H9 (cell line): ENCODE measurements at regions not wholly inside any gene's neighbourhood (a gene's known extent, or its start where the extent isn't known, plus 50 kb on each side); places are given as distances from the start of the nearest gene placed in this dataset.

Source experiments
- DNase-seq: peaks from one replicate; pipeline ENCODE4 v3.0.0-alpha.2; 2017
- H2AFZ ChIP-seq: one replicate; pipeline ENCODE4 v1.6.1; 2013; ENCODE audit warnings: mild to moderate bottlenecking, low read length, control low read depth, moderate library complexity
- H2AK5ac ChIP-seq: 2 replicates; pipeline ENCODE4 v1.6.1; 2013; ENCODE audit warnings: low read length, control low read depth, mixed read lengths; ENCODE audit not compliant: insufficient read length
- H2BK120ac ChIP-seq: one replicate; pipeline ENCODE4 v1.6.1; 2013; ENCODE audit warnings: low read depth, mild to moderate bottlenecking, low read length, control low read depth, inconsistent platforms; ENCODE audit not compliant: poor library complexity, severe bottlenecking
- H2BK12ac ChIP-seq: 2 replicates; pipeline ENCODE4 v1.6.1; 2013; ENCODE audit warnings: low read length, control low read depth, mixed read lengths, low read depth; ENCODE audit not compliant: insufficient read length
- H2BK15ac ChIP-seq: 2 replicates; pipeline ENCODE4 v1.6.1; 2013; ENCODE audit warnings: low read depth, low read length, control low read depth
- H2BK20ac ChIP-seq: one replicate; pipeline ENCODE4 v1.6.1; 2013; ENCODE audit warnings: low read depth, mild to moderate bottlenecking, low read length, control low read depth, inconsistent platforms; ENCODE audit not compliant: poor library complexity, severe bottlenecking
- H2BK5ac ChIP-seq: 2 replicates; pipeline ENCODE4 v1.6.1; 2013; ENCODE audit warnings: low read length, control low read depth, mixed read lengths; ENCODE audit not compliant: insufficient read length
- H3K14ac ChIP-seq: 2 replicates; pipeline ENCODE4 v1.6.1; 2013; ENCODE audit warnings: low read length, control low read depth; ENCODE audit not compliant: insufficient read depth
- H3K18ac ChIP-seq: 2 replicates; pipeline ENCODE4 v1.6.1; 2013; ENCODE audit warnings: low read depth, mild to moderate bottlenecking, mixed read lengths, low read length, control low read depth; ENCODE audit not compliant: insufficient read length
- H3K23ac ChIP-seq: 2 replicates; pipeline ENCODE4 v1.6.1; 2013; ENCODE audit warnings: low read length, control low read depth, mixed read lengths, low read depth; ENCODE audit not compliant: insufficient read length
- H3K23me2 ChIP-seq: 2 replicates; pipeline ENCODE4 v1.6.1; 2013; ENCODE audit warnings: low read depth, mild to moderate bottlenecking, mixed read lengths, low read length, control low read depth; ENCODE audit not compliant: insufficient read length, poor library complexity, severe bottlenecking
- H3K27ac ChIP-seq: 2 replicates; pipeline ENCODE4 v1.5.1; 2013; ENCODE audit warnings: low read length, control low read depth, mixed read lengths, low read depth; ENCODE audit not compliant: insufficient read length
- H3K27me3 ChIP-seq: 2 replicates; pipeline ENCODE4 v1.6.1; 2013; ENCODE audit warnings: low read length, control low read depth, inconsistent platforms; ENCODE audit not compliant: insufficient read depth
- H3K4ac ChIP-seq: 2 replicates; pipeline ENCODE4 v1.6.1; 2013; ENCODE audit warnings: low read depth, mild to moderate bottlenecking, control low read depth, inconsistent platforms, low read length, moderate library complexity
- H3K4me1 ChIP-seq: 2 replicates; pipeline ENCODE4 v1.6.1; 2013; ENCODE audit warnings: low read length, control low read depth, inconsistent platforms; ENCODE audit not compliant: insufficient read depth
- H3K4me2 ChIP-seq: 2 replicates; pipeline ENCODE4 v1.6.1; 2013; ENCODE audit warnings: low read length, control low read depth, mixed read lengths; ENCODE audit not compliant: insufficient read length, insufficient read depth
- H3K56ac ChIP-seq: 2 replicates; pipeline ENCODE4 v1.6.1; 2013; ENCODE audit warnings: low read depth, mild to moderate bottlenecking, mixed read lengths, low read length, control low read depth; ENCODE audit not compliant: insufficient read length
- H3K79me1 ChIP-seq: 2 replicates; pipeline ENCODE4 v1.6.1; 2013; ENCODE audit warnings: low read depth, mild to moderate bottlenecking, moderate library complexity, low read length, control low read depth, inconsistent platforms; ENCODE audit not compliant: insufficient read depth, poor library complexity, severe bottlenecking
- H3K79me2 ChIP-seq: 2 replicates; pipeline ENCODE4 v1.6.1; 2013; ENCODE audit warnings: low read length, control low read depth, inconsistent platforms; ENCODE audit not compliant: insufficient read depth
- H3K9ac ChIP-seq: 2 replicates; pipeline ENCODE4 v1.6.1; 2013; ENCODE audit warnings: low read length, control low read depth, mixed read lengths; ENCODE audit not compliant: insufficient read length; ENCODE audit errors: extremely low read depth
- H3K9me3 ChIP-seq: one replicate; pipeline ENCODE4 v1.6.1; 2013; ENCODE audit warnings: low read depth, low read length, inconsistent platforms; ENCODE audit not compliant: control insufficient read depth
- H3T11ph ChIP-seq: one replicate; pipeline ENCODE4 v1.6.1; 2013; ENCODE audit warnings: mild to moderate bottlenecking, low read length, control low read depth, inconsistent platforms
- H4K20me1 ChIP-seq: one replicate; pipeline ENCODE4 v1.6.1; 2013; ENCODE audit not compliant: control insufficient read depth, insufficient read length, insufficient read depth
- H4K5ac ChIP-seq: 2 replicates; pipeline ENCODE4 v1.6.1; 2013; ENCODE audit warnings: low read depth, mild to moderate bottlenecking, mixed read lengths, low read length, control low read depth; ENCODE audit not compliant: insufficient read length
- H4K8ac ChIP-seq: replicated peaks from 2 replicates; pipeline ENCODE4 v1.6.1; 2013; ENCODE audit warnings: low read length, control low read depth, mixed read lengths, low read depth; ENCODE audit not compliant: insufficient read length
- H4K91ac ChIP-seq: 2 replicates; pipeline ENCODE4 v1.6.1; 2013; ENCODE audit warnings: low read depth, mild to moderate bottlenecking, moderate library complexity, mixed read lengths, low read length, control low read depth; ENCODE audit not compliant: insufficient read length
- H3K27ac Mint-ChIP-seq, 3 experiments: 2 replicates in 2 of 3; 3 replicates in 1 of 3; pipeline ENCODE4 v1.8.0; 2020 to 2021; ENCODE audit warnings: mixed read lengths in 3 of 3, mild to moderate bottlenecking in 1 of 3, moderate library complexity in 1 of 3
- H3K27me3 Mint-ChIP-seq: 2 replicates; pipeline ENCODE4 v1.8.0; 2021; ENCODE audit warnings: low read depth, mild to moderate bottlenecking, moderate library complexity, mixed read lengths
- H3K36me3 Mint-ChIP-seq, 3 experiments: 2 replicates in 2 of 3; 3 replicates in 1 of 3; pipeline ENCODE4 v1.8.0; 2020 to 2021; ENCODE audit warnings: low read depth in 3 of 3, mixed read lengths in 3 of 3; ENCODE audit not compliant: insufficient read depth in 1 of 3
- H3K4me1 Mint-ChIP-seq, 2 experiments: 2 replicates each; pipeline ENCODE4 v1.8.0; 2020; ENCODE audit warnings: mixed read lengths in 2 of 2
- H3K4me3 Mint-ChIP-seq, 2 experiments: 2 replicates in 1 of 2; 3 replicates in 1 of 2; pipeline ENCODE4 v1.8.0; 2020 to 2021; ENCODE audit warnings: mild to moderate bottlenecking in 2 of 2, mixed read lengths in 2 of 2, moderate library complexity in 1 of 2
- H3K9me3 Mint-ChIP-seq, 2 experiments: 2 replicates in 1 of 2; 3 replicates in 1 of 2; pipeline ENCODE4 v1.8.0; 2020; ENCODE audit warnings: mild to moderate bottlenecking in 2 of 2, mixed read lengths in 2 of 2, moderate library complexity in 1 of 2
- WGBS: extraction: QIAGEN DNeasy Blood & Tissue Kit; methylation state at CpG from one replicate; pipeline ENCODE4 v1.1.7; 2013; ENCODE audit warnings: missing lambda C conversion rate, low lambda C conversion rate, mixed read lengths; ENCODE audit not compliant: insufficient read length; ENCODE audit errors: extremely low coverage; 5-methylcytosine and 5-hydroxymethylcytosine counted together
- TF ChIP-seq, protein P1 (sequence below): fragments of 200-600 bp; sonication (generic); conservative IDR thresholded peaks from 3 replicates; pipeline ENCODE4 v1.8.0; 2021; ENCODE audit warnings: antibody characterized with exemption, mild to moderate bottlenecking

DNA sequence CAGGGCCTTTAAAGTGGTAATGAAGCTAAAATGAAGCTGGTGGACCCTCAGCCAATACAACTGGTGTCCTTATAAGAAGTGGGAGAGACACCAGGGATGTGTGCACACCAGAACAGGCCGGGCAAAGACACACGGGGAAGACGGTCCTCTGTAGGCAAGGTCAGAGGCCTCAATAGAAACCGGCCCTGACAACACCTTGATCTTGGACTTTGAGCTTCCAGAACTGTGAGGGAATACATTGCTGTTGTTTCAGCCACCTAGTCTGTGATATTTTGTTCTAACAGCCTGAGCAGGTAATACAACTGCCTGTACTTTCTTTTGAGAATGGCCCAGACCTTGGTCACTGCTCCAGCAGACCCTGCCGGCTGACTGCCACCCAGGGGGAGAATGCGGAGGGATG is 65.6 kb upstream of the FZD7 start:
- Histone ChIP-seq H4K5ac (no peak overlapping the region), H2BK12ac (no peak overlapping the region), H2AFZ (no peak overlapping the region), H4K8ac (no peak overlapping the region), H3K4me2 (no peak overlapping the region), H2BK20ac (peak overlapping the region; percentile 86), H2BK5ac (no peak overlapping the region), H3K9me3 (no peaks in the 10 kb centered on the region), H3K4me1 (peaks cover 16% of the 10 kb centered on the region), H3K23me2 (peaks cover 4% of the 10 kb centered on the region), H2AK5ac (no peak overlapping the region), H2BK15ac (no peak overlapping the region), H3K14ac (no peak overlapping the region; the same call in 1 of the 2 replicates), H3K79me1 (no peaks in the 10 kb centered on the region), H3K18ac (no peak overlapping the region), H4K91ac (no peak overlapping the region), H4K20me1 (peaks cover 2% of the 10 kb centered on the region), H3K56ac (no peak overlapping the region), H3T11ph (no peak overlapping the region), H2BK120ac (no peak overlapping the region), H3K4ac (no peak overlapping the region), H3K23ac (no peak overlapping the region), H3K27ac (no peak overlapping the region), H3K79me2 (peaks cover 10% of the 10 kb centered on the region; the same call in 1 of the 2 replicates), H3K27me3 (no peaks in the 10 kb centered on the region; the same call in 1 of the 2 replicates), H3K9ac (no peak overlapping the region)
- TF ChIP-seq, protein P1, sequence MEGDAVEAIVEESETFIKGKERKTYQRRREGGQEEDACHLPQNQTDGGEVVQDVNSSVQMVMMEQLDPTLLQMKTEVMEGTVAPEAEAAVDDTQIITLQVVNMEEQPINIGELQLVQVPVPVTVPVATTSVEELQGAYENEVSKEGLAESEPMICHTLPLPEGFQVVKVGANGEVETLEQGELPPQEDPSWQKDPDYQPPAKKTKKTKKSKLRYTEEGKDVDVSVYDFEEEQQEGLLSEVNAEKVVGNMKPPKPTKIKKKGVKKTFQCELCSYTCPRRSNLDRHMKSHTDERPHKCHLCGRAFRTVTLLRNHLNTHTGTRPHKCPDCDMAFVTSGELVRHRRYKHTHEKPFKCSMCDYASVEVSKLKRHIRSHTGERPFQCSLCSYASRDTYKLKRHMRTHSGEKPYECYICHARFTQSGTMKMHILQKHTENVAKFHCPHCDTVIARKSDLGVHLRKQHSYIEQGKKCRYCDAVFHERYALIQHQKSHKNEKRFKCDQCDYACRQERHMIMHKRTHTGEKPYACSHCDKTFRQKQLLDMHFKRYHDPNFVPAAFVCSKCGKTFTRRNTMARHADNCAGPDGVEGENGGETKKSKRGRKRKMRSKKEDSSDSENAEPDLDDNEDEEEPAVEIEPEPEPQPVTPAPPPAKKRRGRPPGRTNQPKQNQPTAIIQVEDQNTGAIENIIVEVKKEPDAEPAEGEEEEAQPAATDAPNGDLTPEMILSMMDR: no peak
- Mint-ChIP-seq H3K9me3 (peaks cover 0 to 6% of the 10 kb centered on the region in 2 experiments; a peak in 2 of 5 replicates), H3K4me1 (peaks cover 66 to 71% of the 10 kb centered on the region in 2 experiments), H3K36me3 (peaks cover 5 to 26% (median 22%) of the 10 kb centered on the region in 3 experiments; a peak in 5 of 7 replicates), H3K27ac (peak overlapping the region in 2 of 3 experiments; percentile 86 to 87; a peak in 3 of 7 replicates), H3K27me3 (no peaks in the 10 kb centered on the region; the same call in 1 of the 2 replicates), H3K4me3 (no peak overlapping the region)
- no CpG with 5 or more reads among the region's 6 CpGs for WGBS
- no peak for DNase-seq
